ENCODE measurements at regions not wholly inside any gene's neighbourhood (a gene's known extent, or its start where the extent isn't known, plus 50 kb on each side); places are given as distances from the start of the nearest gene placed in this dataset.

GRCh38 chr10:85043207-85043606 is 714.8 kb downstream of the CCSER2 start:
- no peak for TF ChIP-seq CTCF (IDR thresholded peaks at IDR 0.05)
- TF ChIP-seq POLR2AphosphoS5 (IDR thresholded peaks at IDR 0.05): no peak
- TF ChIP-seq POLR2A (IDR thresholded peaks at IDR 0.05): no peak

Data from transverse colon (tissue), 4 donors.